Neural cell (in vitro differentiated cells): ENCODE measurements at regions not wholly inside any gene's neighbourhood (a gene's known extent, or its start where the extent isn't known, plus 50 kb on each side); places are given as distances from the start of the nearest gene placed in this dataset.

Experiments
- H2AFZ ChIP-seq: fragments of 200-600, 300-800 bp; sonication (generic), shearing (Covaris generic); 2 replicates; pipeline ENCODE4 v1.6.0; 2014; ENCODE audit warnings: low read depth, mild to moderate bottlenecking, antibody characterized with exemption, low read length, moderate library complexity
- H3F3A ChIP-seq: fragments of 200-600 bp; shearing (Covaris generic); 2 replicates; pipeline ENCODE4 v1.6.1; 2016; ENCODE audit warnings: mild to moderate bottlenecking, moderate library complexity, mixed read lengths, antibody characterized with exemption, low read length; ENCODE audit not compliant: insufficient read depth, poor library complexity, severe bottlenecking
- H3K27ac ChIP-seq: fragments of 200-600, 300-800 bp; sonication (generic), shearing (Covaris generic); 2 replicates; pipeline ENCODE4 v1.5.1; 2014; ENCODE audit warnings: mild to moderate bottlenecking, low read length, moderate library complexity
- H3K27me3 ChIP-seq: fragments of 300-800, 200-600 bp; sonication (generic), shearing (Covaris generic); 2 replicates; pipeline ENCODE4 v1.6.0; 2014; ENCODE audit warnings: mild to moderate bottlenecking, low read depth, low read length, moderate library complexity; ENCODE audit not compliant: insufficient read depth
- H3K36me3 ChIP-seq: fragments of 300-800, 200-600 bp; sonication (generic), shearing (Covaris generic); 2 replicates; pipeline ENCODE4 v1.5.1; 2014; ENCODE audit warnings: mild to moderate bottlenecking, antibody characterized with exemption, low read length, moderate library complexity; ENCODE audit not compliant: insufficient read depth
- H3K4me2 ChIP-seq: fragments of 300-800, 200-600 bp; sonication (generic), shearing (Covaris generic); 2 replicates; pipeline ENCODE4 v1.6.0; 2014; ENCODE audit warnings: mild to moderate bottlenecking, low read length
- H3K4me3 ChIP-seq: fragments of 300-800, 200-600 bp; sonication (generic), shearing (Covaris generic); 2 replicates; pipeline ENCODE4 v1.5.1; 2014; ENCODE audit warnings: mild to moderate bottlenecking, low read length, moderate library complexity
- H3K79me2 ChIP-seq: fragments of 200-600 bp; shearing (Covaris generic); replicated peaks from 2 replicates; pipeline ENCODE4 v1.6.0; 2014; ENCODE audit warnings: mild to moderate bottlenecking, low read length, moderate library complexity; ENCODE audit not compliant: insufficient read depth
- H3K9ac ChIP-seq: fragments of 300-800, 200-600 bp; sonication (generic), shearing (Covaris generic); 2 replicates; pipeline ENCODE4 v1.6.1; 2016; ENCODE audit warnings: mild to moderate bottlenecking, low read length, mixed read lengths
- H3K9me2 ChIP-seq: fragments of 200-600 bp; shearing (Covaris generic); 2 replicates; pipeline ENCODE4 v1.6.1; 2016; ENCODE audit warnings: mild to moderate bottlenecking, low read length, mixed read lengths; ENCODE audit not compliant: insufficient read depth
- H3K9me3 ChIP-seq: fragments of 200-600, 300-800 bp; sonication (generic), shearing (Covaris generic); 2 replicates; pipeline ENCODE4 v1.6.1; 2016; ENCODE audit warnings: mild to moderate bottlenecking, mixed run types, low read length, moderate library complexity, mixed read lengths
- H4K20me1 ChIP-seq: fragments of 200-600 bp; shearing (Covaris generic); 2 replicates; pipeline ENCODE4 v1.6.1; 2016; ENCODE audit warnings: mild to moderate bottlenecking, mixed run types; ENCODE audit not compliant: insufficient read depth
- EP300 ChIP-seq: fragments of 450-650 bp; conservative IDR thresholded peaks from 2 replicates; pipeline ENCODE4 v1.6.1; 2014; ENCODE audit warnings: antibody characterized with exemption, mild to moderate bottlenecking, moderate library complexity; ENCODE audit not compliant: poor library complexity, severe bottlenecking
- EZH2 ChIP-seq: fragments of 200-600, 300-800 bp; shearing (Covaris generic), sonication (generic); IDR thresholded peaks from 2 replicates; pipeline ENCODE4 v1.6.1; 2014; ENCODE audit warnings: antibody characterized with exemption, low read length, borderline replicate concordance, mild to moderate bottlenecking; ENCODE audit not compliant: insufficient read depth, poor library complexity, severe bottlenecking
- MXI1 ChIP-seq: fragments of 450-650 bp; conservative IDR thresholded peaks from 2 replicates; pipeline ENCODE4 v1.6.1; 2014; ENCODE audit warnings: antibody characterized with exemption, mild to moderate bottlenecking; ENCODE audit not compliant: poor library complexity, severe bottlenecking
- POLR2AphosphoS5 ChIP-seq: IDR thresholded peaks from 2 replicates; pipeline ENCODE4 v1.6.1; 2012
- RAD21 ChIP-seq: fragments of 450-650 bp; conservative IDR thresholded peaks from 2 replicates; pipeline ENCODE4 v1.6.1; 2014; ENCODE audit warnings: antibody characterized with exemption, mild to moderate bottlenecking, moderate library complexity
- SMC3 ChIP-seq: fragments of 450-650 bp; conservative IDR thresholded peaks from 2 replicates; pipeline ENCODE4 v1.6.1; 2014; ENCODE audit warnings: antibody characterized with exemption, mild to moderate bottlenecking, moderate library complexity; ENCODE audit not compliant: poor library complexity
- TAF1 ChIP-seq: IDR thresholded peaks from 2 replicates; pipeline ENCODE4 v1.6.1; 2012; ENCODE audit warnings: low read depth
- TF ChIP-seq, protein P1 (sequence below): fragments of 450-650 bp; IDR thresholded peaks from 2 replicates; pipeline ENCODE4 v1.5.1; 2014; ENCODE audit warnings: antibody characterized with exemption, mild to moderate bottlenecking, moderate library complexity; ENCODE audit not compliant: poor library complexity, severe bottlenecking
- TF ChIP-seq, protein P2 (sequence below): IDR thresholded peaks from 2 replicates; pipeline ENCODE4 v1.6.1; 2012; ENCODE audit warnings: borderline replicate concordance

DNA sequence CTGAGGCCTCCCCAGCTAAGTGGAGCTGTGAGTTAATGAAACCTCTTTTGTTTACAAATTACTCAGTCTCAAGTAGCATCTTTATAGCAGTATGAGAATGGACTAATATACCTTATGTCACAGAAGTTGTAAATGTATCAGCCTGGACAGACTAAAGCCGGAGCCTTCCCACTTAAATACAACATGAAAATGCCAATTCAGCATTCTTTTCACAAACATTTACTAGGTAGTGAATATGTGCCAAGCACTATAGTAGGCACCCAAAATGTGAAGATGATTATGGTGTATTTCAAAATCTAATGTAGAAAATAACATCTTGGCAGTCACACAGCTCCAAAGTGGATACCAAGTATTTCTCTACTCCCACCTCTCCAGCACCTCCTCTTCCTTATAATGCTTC lies 693.0 kb downstream of the KCNJ2 start:
- H3K36me3 ChIP-seq: no peaks in the 10 kb centered on the region
- no peak overlapping the region for H2AFZ ChIP-seq
- no peak overlapping the region for H3K4me2 ChIP-seq
- H3K27ac ChIP-seq: no peak overlapping the region
- no peaks in the 10 kb centered on the region for H3F3A ChIP-seq
- TF ChIP-seq MXI1 (no peak), POLR2AphosphoS5 (no peak), EP300 (no peak), SMC3 (no peak), RAD21 (no peak), TAF1 (no peak), EZH2 (no peak)
- TF ChIP-seq, protein P1, sequence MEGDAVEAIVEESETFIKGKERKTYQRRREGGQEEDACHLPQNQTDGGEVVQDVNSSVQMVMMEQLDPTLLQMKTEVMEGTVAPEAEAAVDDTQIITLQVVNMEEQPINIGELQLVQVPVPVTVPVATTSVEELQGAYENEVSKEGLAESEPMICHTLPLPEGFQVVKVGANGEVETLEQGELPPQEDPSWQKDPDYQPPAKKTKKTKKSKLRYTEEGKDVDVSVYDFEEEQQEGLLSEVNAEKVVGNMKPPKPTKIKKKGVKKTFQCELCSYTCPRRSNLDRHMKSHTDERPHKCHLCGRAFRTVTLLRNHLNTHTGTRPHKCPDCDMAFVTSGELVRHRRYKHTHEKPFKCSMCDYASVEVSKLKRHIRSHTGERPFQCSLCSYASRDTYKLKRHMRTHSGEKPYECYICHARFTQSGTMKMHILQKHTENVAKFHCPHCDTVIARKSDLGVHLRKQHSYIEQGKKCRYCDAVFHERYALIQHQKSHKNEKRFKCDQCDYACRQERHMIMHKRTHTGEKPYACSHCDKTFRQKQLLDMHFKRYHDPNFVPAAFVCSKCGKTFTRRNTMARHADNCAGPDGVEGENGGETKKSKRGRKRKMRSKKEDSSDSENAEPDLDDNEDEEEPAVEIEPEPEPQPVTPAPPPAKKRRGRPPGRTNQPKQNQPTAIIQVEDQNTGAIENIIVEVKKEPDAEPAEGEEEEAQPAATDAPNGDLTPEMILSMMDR: no peak
- TF ChIP-seq, protein P2, sequence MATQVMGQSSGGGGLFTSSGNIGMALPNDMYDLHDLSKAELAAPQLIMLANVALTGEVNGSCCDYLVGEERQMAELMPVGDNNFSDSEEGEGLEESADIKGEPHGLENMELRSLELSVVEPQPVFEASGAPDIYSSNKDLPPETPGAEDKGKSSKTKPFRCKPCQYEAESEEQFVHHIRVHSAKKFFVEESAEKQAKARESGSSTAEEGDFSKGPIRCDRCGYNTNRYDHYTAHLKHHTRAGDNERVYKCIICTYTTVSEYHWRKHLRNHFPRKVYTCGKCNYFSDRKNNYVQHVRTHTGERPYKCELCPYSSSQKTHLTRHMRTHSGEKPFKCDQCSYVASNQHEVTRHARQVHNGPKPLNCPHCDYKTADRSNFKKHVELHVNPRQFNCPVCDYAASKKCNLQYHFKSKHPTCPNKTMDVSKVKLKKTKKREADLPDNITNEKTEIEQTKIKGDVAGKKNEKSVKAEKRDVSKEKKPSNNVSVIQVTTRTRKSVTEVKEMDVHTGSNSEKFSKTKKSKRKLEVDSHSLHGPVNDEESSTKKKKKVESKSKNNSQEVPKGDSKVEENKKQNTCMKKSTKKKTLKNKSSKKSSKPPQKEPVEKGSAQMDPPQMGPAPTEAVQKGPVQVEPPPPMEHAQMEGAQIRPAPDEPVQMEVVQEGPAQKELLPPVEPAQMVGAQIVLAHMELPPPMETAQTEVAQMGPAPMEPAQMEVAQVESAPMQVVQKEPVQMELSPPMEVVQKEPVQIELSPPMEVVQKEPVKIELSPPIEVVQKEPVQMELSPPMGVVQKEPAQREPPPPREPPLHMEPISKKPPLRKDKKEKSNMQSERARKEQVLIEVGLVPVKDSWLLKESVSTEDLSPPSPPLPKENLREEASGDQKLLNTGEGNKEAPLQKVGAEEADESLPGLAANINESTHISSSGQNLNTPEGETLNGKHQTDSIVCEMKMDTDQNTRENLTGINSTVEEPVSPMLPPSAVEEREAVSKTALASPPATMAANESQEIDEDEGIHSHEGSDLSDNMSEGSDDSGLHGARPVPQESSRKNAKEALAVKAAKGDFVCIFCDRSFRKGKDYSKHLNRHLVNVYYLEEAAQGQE: no peak
- H3K79me2 ChIP-seq: no peaks in the 10 kb centered on the region
- H3K9me2 ChIP-seq: no peaks in the 10 kb centered on the region
- no peaks in the 10 kb centered on the region for H3K27me3 ChIP-seq
- no peaks in the 10 kb centered on the region for H4K20me1 ChIP-seq
- H3K4me3 ChIP-seq: no peak overlapping the region
- no peaks in the 10 kb centered on the region for H3K9me3 ChIP-seq
- H3K9ac ChIP-seq: no peak overlapping the region

DNA sequence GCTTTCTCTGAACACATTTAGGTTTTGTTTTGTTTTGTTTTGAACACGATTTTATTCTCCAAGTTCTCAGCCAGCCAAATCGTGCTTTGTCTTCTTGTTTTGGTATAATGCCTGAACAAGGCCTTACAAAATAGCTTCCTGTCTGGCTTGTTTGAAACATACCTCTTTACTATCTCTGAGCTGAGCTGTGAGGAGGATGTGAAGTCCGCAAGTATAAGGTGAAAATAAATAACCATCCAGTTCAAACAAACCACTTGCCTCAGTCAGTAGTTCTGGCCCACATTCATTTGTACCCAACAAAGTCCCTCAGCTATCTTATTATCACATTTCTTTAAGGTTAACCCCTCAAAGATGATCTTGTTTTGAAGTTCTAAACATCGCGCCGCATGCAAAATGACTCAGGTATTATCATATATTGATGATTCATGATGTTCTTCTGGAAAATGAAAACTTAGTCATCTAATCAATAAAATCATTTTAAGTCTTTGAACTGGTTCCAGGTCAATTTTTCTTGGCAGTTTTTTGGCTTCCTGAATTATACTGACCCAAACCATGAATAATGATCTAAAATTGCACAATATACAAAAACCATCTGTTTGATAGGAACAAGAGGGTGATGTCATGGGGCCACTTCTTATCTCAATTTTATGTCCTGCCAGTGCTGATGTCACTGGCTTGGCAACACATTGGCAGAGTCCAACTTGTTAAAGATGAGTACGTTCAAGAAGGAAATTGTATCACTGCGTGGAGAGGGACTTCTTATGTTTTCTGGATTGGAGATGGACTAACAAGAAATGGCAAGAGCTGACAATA lies 694.3 kb downstream of the KCNJ2 start:
- Histone ChIP-seq H4K20me1 (no peaks in the 10 kb centered on the region), H3K9ac (no peak overlapping the region), H3K36me3 (no peaks in the 10 kb centered on the region), H3K4me3 (no peak overlapping the region), H3K9me2 (no peaks in the 10 kb centered on the region), H3K79me2 (no peaks in the 10 kb centered on the region), H3F3A (no peaks in the 10 kb centered on the region), H2AFZ (no peak overlapping the region), H3K4me2 (no peak overlapping the region), H3K27ac (no peak overlapping the region), H3K9me3 (no peaks in the 10 kb centered on the region), H3K27me3 (no peaks in the 10 kb centered on the region)
- TF ChIP-seq TAF1 (no peak), EP300 (no peak), SMC3 (no peak), RAD21 (no peak)
- TF ChIP-seq, protein P2: no peak
